Endothelial cell of umbilical vein (primary cell): ENCODE measurements at regions not wholly inside any gene's neighbourhood (a gene's known extent, or its start where the extent isn't known, plus 50 kb on each side); places are given as distances from the start of the nearest gene placed in this dataset.

Experiments used
- BruUV-seq: library from RNA; stranded (reverse); fragments of 400-500 nt; replicated peaks from 2 replicates; lab custom pipeline; 2021; lab: Mats Ljungman, UMichigan
- CTCF ChIA-PET: fragments of 300-600, 350-600 bp; sonication (Branson Sonifier 250); formaldehyde crosslinking; loops from one replicate; lab custom pipeline; 2021; ENCODE audit warnings: antibody characterized with exemption, inconsistent platforms; lab: Charles Lee
- POLR2A ChIA-PET: fragments of 300-600, 350-600 bp; sonication (Branson Sonifier 250); formaldehyde crosslinking; loops from one replicate; lab custom pipeline; 2021; ENCODE audit warnings: antibody characterized with exemption, inconsistent platforms; lab: Charles Lee
- DNase-seq: peaks from one replicate; pipeline ENCODE4 v3.0.0-alpha.2; 2011; ENCODE audit warnings: low read depth, low spot score
- FAIRE-seq: peaks from 2 replicates; lab custom pipeline; 2011; peaks lifted over from hg19 to GRCh38; lab: Jason Lieb, UNC
- H2AFZ ChIP-seq: 2 replicates; pipeline ENCODE4 v1.6.0; 2012; ENCODE audit warnings: low read depth, low read length, control low read depth, inconsistent platforms
- H3K27ac ChIP-seq: 2 replicates; pipeline ENCODE4 v1.5.1; 2011; ENCODE audit warnings: low read depth, mild to moderate bottlenecking, control low read depth, low read length, moderate library complexity; ENCODE audit not compliant: insufficient read depth
- H3K27me3 ChIP-seq, 2 experiments: 2 replicates each; pipeline versions ENCODE4 v1.6.0 to v1.6.1; 2011; ENCODE audit warnings: low read length in 2 of 2, mixed read lengths in 1 of 2; ENCODE audit not compliant: control insufficient read depth in 2 of 2, insufficient read depth in 2 of 2
- H3K36me3 ChIP-seq, 2 experiments: 2 replicates in 1 of 2; 3 replicates in 1 of 2; pipeline ENCODE4 v1.5.1; 2011; ENCODE audit warnings: low read length in 2 of 2, mild to moderate bottlenecking in 1 of 2, moderate library complexity in 1 of 2; ENCODE audit not compliant: control insufficient read depth in 2 of 2, insufficient read depth in 2 of 2; ENCODE audit errors: extremely low read depth in 1 of 2
- H3K4me1 ChIP-seq: 3 replicates; pipeline ENCODE4 v1.5.1; 2011; ENCODE audit warnings: mild to moderate bottlenecking, low read length; ENCODE audit not compliant: control insufficient read depth, insufficient read depth; ENCODE audit errors: extremely low read depth
- H3K4me2 ChIP-seq: 2 replicates; pipeline ENCODE4 v1.6.1; 2011; ENCODE audit warnings: low read length, control low read depth, mixed read lengths; ENCODE audit not compliant: insufficient read depth
- H3K4me3 ChIP-seq, 3 experiments: fragments of 200-600 bp in 1 of 3; sonication (generic), shearing (Covaris generic) in 1 of 3; replicated peaks in 1 of 3; 2 replicates each; pipeline ENCODE4 v1.5.1; 2011 to 2016; ENCODE audit warnings: control low read depth in 3 of 3, low read length in 3 of 3, mild to moderate bottlenecking in 2 of 3, inconsistent platforms in 1 of 3, low read depth in 1 of 3, moderate library complexity in 1 of 3; ENCODE audit not compliant: insufficient read depth in 1 of 3
- H3K79me2 ChIP-seq: 2 replicates; pipeline ENCODE4 v1.6.0; 2012; ENCODE audit warnings: low read length, inconsistent platforms; ENCODE audit not compliant: control insufficient read depth, insufficient read depth
- H3K9ac ChIP-seq: replicated peaks from 2 replicates; pipeline ENCODE3; 2011; ENCODE audit warnings: low read length, control low read depth; ENCODE audit not compliant: insufficient read depth; ENCODE audit errors: extremely low read depth
- H3K9me1 ChIP-seq: replicated peaks from 3 replicates; pipeline ENCODE4 v1.6.0; 2011; ENCODE audit warnings: mild to moderate bottlenecking, low read length; ENCODE audit not compliant: control insufficient read depth, insufficient read depth; ENCODE audit errors: extremely low read depth
- H3K9me3 ChIP-seq: replicated peaks from 2 replicates; pipeline ENCODE4 v1.5.1; 2012; ENCODE audit warnings: low read length, inconsistent platforms; ENCODE audit not compliant: control insufficient read depth, insufficient read depth
- H4K20me1 ChIP-seq: replicated peaks from 2 replicates; pipeline ENCODE3; 2011; ENCODE audit warnings: mild to moderate bottlenecking, low read length; ENCODE audit not compliant: control insufficient read depth, insufficient read depth; ENCODE audit errors: extremely low read depth
- CTCF ChIP-seq, 2 donors: IDR thresholded peaks; 1 replicate in 1 of 2; 2 replicates in 1 of 2; pipeline ENCODE4 v1.5.1; 2011; ENCODE audit warnings: low read length in 2 of 2, mild to moderate bottlenecking in 2 of 2, moderate library complexity in 2 of 2, control low read depth in 1 of 2, inconsistent platforms in 1 of 2, low read depth in 1 of 2; ENCODE audit not compliant: insufficient read depth in 1 of 2; ENCODE audit errors: extremely low read depth in 1 of 2
- EZH2 ChIP-seq: IDR thresholded peaks from 2 replicates; pipeline ENCODE4 v1.6.1; 2012; ENCODE audit warnings: borderline replicate concordance, low read depth, mild to moderate bottlenecking, moderate library complexity, low read length, inconsistent platforms; ENCODE audit not compliant: severe bottlenecking
- FOS ChIP-seq: IDR thresholded peaks from 2 replicates; pipeline ENCODE4 v1.6.1; 2011; ENCODE audit warnings: mild to moderate bottlenecking, low read length, moderate library complexity, borderline replicate concordance; ENCODE audit not compliant: insufficient read depth
- GATA2 ChIP-seq: IDR thresholded peaks from 2 replicates; pipeline ENCODE4 v1.7.0; 2011; ENCODE audit warnings: low read depth, mild to moderate bottlenecking, moderate library complexity, mixed read lengths, low read length; ENCODE audit not compliant: insufficient read length, insufficient read depth
- JUN ChIP-seq: IDR thresholded peaks from 2 replicates; pipeline ENCODE4 v1.6.1; 2011; ENCODE audit warnings: borderline replicate concordance, low read depth; ENCODE audit not compliant: insufficient read length, insufficient read depth
- MAX ChIP-seq: IDR thresholded peaks from 2 replicates; pipeline ENCODE4 v1.6.1; 2011; ENCODE audit not compliant: insufficient read depth, insufficient read length
- MYC ChIP-seq: IDR thresholded peaks from one replicate; pipeline ENCODE4 v1.6.1; 2011; ENCODE audit warnings: mild to moderate bottlenecking, low read depth, low read length
- POLR2A ChIP-seq: IDR thresholded peaks from 2 replicates; pipeline ENCODE4 v1.6.1; 2012; ENCODE audit warnings: low read depth, mild to moderate bottlenecking, control low read depth, low read length
- POLR2AphosphoS5 ChIP-seq: IDR thresholded peaks from 2 replicates; pipeline ENCODE4 v1.6.1; 2012; ENCODE audit warnings: low read depth, mild to moderate bottlenecking, control low read depth, low read length, moderate library complexity; ENCODE audit not compliant: insufficient read depth
- dilution Hi-C: fragments of 300-500 bp; cut with MboI; formaldehyde crosslinking; loops from one replicate; pipeline ENCODE4 v1.15.0; 2019; ENCODE audit warnings: low sequenced_read_pairs; ENCODE audit not compliant: extremely low pct_ligation_motif_present
- intact Hi-C: fragments of 100-400 bp; cut with micrococcal nuclease; formaldehyde crosslinking; loops from one replicate; pipeline ENCODE4 v1.10.0; 2022

GRCh38 chr4:42767669-42768068 is 110.8 kb upstream of the ATP8A1 start:
- dilution Hi-C loops (no loop called here), intact Hi-C loops (no loop called here)
- H3K4me1 ChIP-seq: no peaks in the 10 kb centered on the region
- ChIA-PET CTCF (interaction anchor here (1.5 kb wide), 1 partner anchor 199 kb away, joined by 6 read pairs; no protein-coding TSS in a partner anchor), POLR2A (no interaction called here)
- no peak overlapping the region for H2AFZ ChIP-seq
- no peak overlapping the region for H3K4me2 ChIP-seq
- H3K4me3 ChIP-seq: no peak overlapping the region
- no peaks in the 10 kb centered on the region for H3K36me3 ChIP-seq
- no peaks in the 10 kb centered on the region for H3K9me3 ChIP-seq
- H3K9ac ChIP-seq: no peak overlapping the region
- BruUV-seq: no TSS peak
- no peaks in the 10 kb centered on the region for H3K79me2 ChIP-seq
- H3K27me3 ChIP-seq: no peaks in the 10 kb centered on the region
- TF ChIP-seq MYC: no peak
- no peak for TF ChIP-seq EZH2
- TF ChIP-seq POLR2A: no peak
- no peak for TF ChIP-seq JUN
- TF ChIP-seq FOS: no peak
- no peak for TF ChIP-seq MAX
- TF ChIP-seq POLR2AphosphoS5: no peak
- TF ChIP-seq GATA2: no peak
- no peak for TF ChIP-seq CTCF (IDR thresholded peaks at IDR 0.05; ENCODE audit: extremely low read depth in 1 of 2, insufficient read depth in 1 of 2, low read depth in 1 of 2, low read length in 2 of 2)
- no peak overlapping the region for H3K27ac ChIP-seq
- no peaks in the 10 kb centered on the region for H4K20me1 ChIP-seq
- H3K9me1 ChIP-seq: no peaks in the 10 kb centered on the region
- FAIRE-seq (no peak), DNase-seq (no peak)
